HepG2 (cell line): ENCODE measurements at regions not wholly inside any gene's neighbourhood (a gene's known extent, or its start where the extent isn't known, plus 50 kb on each side); places are given as distances from the start of the nearest gene placed in this dataset.

ENCODE experiments used
- GATA4 ChIP-seq: sonication (generic); IDR thresholded peaks from 2 replicates; pipeline ENCODE4 v1.6.1; 2016; ENCODE audit warnings: antibody characterized with exemption, low read depth, borderline replicate concordance
- HHEX ChIP-seq: IDR thresholded peaks from 2 replicates; pipeline ENCODE4 v1.6.1; 2016; ENCODE audit warnings: control low read depth
- HNRNPL ChIP-seq: fragments of 200-400 bp; formaldehyde crosslinking; IDR thresholded peaks from 2 replicates; pipeline ENCODE4 v1.6.1; 2017; ENCODE audit warnings: mild to moderate bottlenecking, low read depth, low read length
- HNRNPUL1 ChIP-seq: fragments of 200-400 bp; formaldehyde crosslinking; IDR thresholded peaks from 2 replicates; pipeline ENCODE4 v1.6.1; 2017; ENCODE audit warnings: low read depth, mild to moderate bottlenecking, low read length, moderate library complexity
- KLF11 ChIP-seq: IDR thresholded peaks from 2 replicates; pipeline ENCODE4 v1.6.1; 2016; ENCODE audit warnings: missing compliant biosample characterization
- MLXIP ChIP-seq: sonication (generic); formaldehyde crosslinking; IDR thresholded peaks from 2 replicates; pipeline ENCODE4 v1.9.0; 2021; ENCODE audit warnings: missing genetic modification reagents, borderline replicate concordance
- MTA1 ChIP-seq: sonication (generic); formaldehyde crosslinking; IDR thresholded peaks from 2 replicates; pipeline ENCODE4 v1.4.0; 2020; ENCODE audit warnings: missing genetic modification reagents, mild to moderate bottlenecking, borderline replicate concordance
- MZF1 ChIP-seq: sonication (generic); formaldehyde crosslinking; IDR thresholded peaks from 2 replicates; pipeline ENCODE4 v1.8.1; 2023; ENCODE audit warnings: mild to moderate bottlenecking, missing genetic modification reagents, borderline replicate concordance
- PAWR ChIP-seq: sonication (generic); formaldehyde crosslinking; IDR thresholded peaks from 2 replicates; pipeline ENCODE4 v1.4.0; 2020; ENCODE audit warnings: missing genetic modification reagents, mild to moderate bottlenecking, borderline replicate concordance
- REL ChIP-seq: sonication (generic); formaldehyde crosslinking; conservative IDR thresholded peaks from 2 replicates; pipeline ENCODE4 v1.8.0; 2022; ENCODE audit warnings: mild to moderate bottlenecking, missing genetic modification reagents, moderate library complexity
- RFX3 ChIP-seq: IDR thresholded peaks from 2 replicates; pipeline ENCODE4 v1.6.1; 2016; ENCODE audit warnings: missing biosample characterization, missing genetic modification reagents
- SMAD1 ChIP-seq: sonication (generic); formaldehyde crosslinking; IDR thresholded peaks from 2 replicates; pipeline ENCODE4 v1.4.0; 2020; ENCODE audit warnings: missing genetic modification reagents, low read depth, mild to moderate bottlenecking, borderline replicate concordance
- SOX6 ChIP-seq, 2 experiments: fragments of 450-650 bp in 1 of 2; sonication (generic) in 1 of 2; formaldehyde crosslinking in 1 of 2; IDR thresholded peaks; 2 replicates each; pipeline versions ENCODE4 v1.4.0 to v1.6.1; 2017 to 2020; ENCODE audit warnings: antibody characterized with exemption in 1 of 2, mild to moderate bottlenecking in 1 of 2, missing genetic modification reagents in 1 of 2
- ZBTB3 ChIP-seq: sonication (generic); formaldehyde crosslinking; IDR thresholded peaks from 2 replicates; pipeline ENCODE4 v1.4.0; 2020; ENCODE audit warnings: low read depth, mild to moderate bottlenecking, moderate library complexity, missing genetic modification reagents, borderline replicate concordance
- ZMAT3 ChIP-seq: sonication (generic); formaldehyde crosslinking; conservative IDR thresholded peaks from 2 replicates; pipeline ENCODE4 v1.7.0; 2021; ENCODE audit warnings: missing genetic modification reagents
- ZNF367 ChIP-seq: sonication (generic); formaldehyde crosslinking; IDR thresholded peaks from 2 replicates; pipeline ENCODE4 v1.4.0; 2020; ENCODE audit warnings: missing genetic modification reagents, borderline replicate concordance
- ZNF543 ChIP-seq: sonication (generic); formaldehyde crosslinking; IDR thresholded peaks from 2 replicates; pipeline ENCODE4 v1.4.0; 2020; ENCODE audit warnings: mild to moderate bottlenecking, missing genetic modification reagents
- ZNF674 ChIP-seq: sonication (generic); formaldehyde crosslinking; IDR thresholded peaks from 2 replicates; pipeline ENCODE4 v1.5.0; 2020; ENCODE audit warnings: low read depth, mild to moderate bottlenecking, missing genetic modification reagents
- ZNF839 ChIP-seq: sonication (generic); formaldehyde crosslinking; IDR thresholded peaks from 2 replicates; pipeline ENCODE4 v1.4.0; 2020; ENCODE audit warnings: missing genetic modification reagents, mild to moderate bottlenecking, borderline replicate concordance
- ZNF841 ChIP-seq: sonication (generic); formaldehyde crosslinking; IDR thresholded peaks from 2 replicates; pipeline ENCODE4 v1.8.1; 2023; ENCODE audit warnings: missing genetic modification reagents, borderline replicate concordance
- ZSCAN12 ChIP-seq: sonication (generic); formaldehyde crosslinking; IDR thresholded peaks from 2 replicates; pipeline ENCODE4 v1.9.0; 2021; ENCODE audit warnings: mild to moderate bottlenecking, missing genetic modification reagents
- TF ChIP-seq, protein P1 (sequence below): sonication (generic); formaldehyde crosslinking; IDR thresholded peaks from 2 replicates; pipeline ENCODE4 v1.4.0; 2020; ENCODE audit warnings: missing genetic modification reagents
- TF ChIP-seq, protein P2 (sequence below): sonication (generic); formaldehyde crosslinking; IDR thresholded peaks from 2 replicates; pipeline ENCODE4 v1.5.0; 2020; ENCODE audit warnings: mild to moderate bottlenecking, missing genetic modification reagents, moderate library complexity
- TF ChIP-seq, protein P3 (sequence below): sonication (generic); formaldehyde crosslinking; IDR thresholded peaks from 2 replicates; pipeline ENCODE4 v1.4.0; 2020; ENCODE audit warnings: missing genetic modification reagents

DNA sequence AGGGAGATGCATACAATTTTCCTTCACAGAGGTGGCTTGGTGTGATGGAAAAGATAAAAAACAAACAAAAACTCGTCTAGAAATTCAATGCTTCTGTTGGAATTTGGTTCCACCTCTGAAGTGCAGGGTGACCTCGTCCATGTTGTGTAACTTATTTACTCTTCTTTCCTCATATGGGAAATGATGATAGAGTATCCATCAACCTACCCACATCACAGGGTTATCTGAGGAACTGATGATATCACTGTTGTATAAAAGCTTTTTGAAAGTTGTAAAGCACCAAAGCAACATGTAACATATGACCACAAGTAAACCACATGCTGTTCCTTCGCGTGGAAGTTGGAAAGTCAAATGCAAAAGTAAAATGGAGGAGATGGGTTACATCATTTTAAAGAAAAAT, 212.0 kb upstream of the SGK1 start (continued):
- TF ChIP-seq GATA4 (peak; percentile 84; the same call in 1 of the 2 replicates), ZNF841 (CRISPR knock-in tag) (no peak), MZF1 (no peak), SOX6 (IDR thresholded peaks at IDR 0.05) (no peak), SOX6 (CRISPR knock-in tag; IDR thresholded peaks at IDR 0.05) (peak; percentile 87), HNRNPL (no peak), ZMAT3 (CRISPR knock-in tag) (no peak), MTA1 (CRISPR knock-in tag) (no peak), SMAD1 (CRISPR knock-in tag) (no peak), ZNF674 (CRISPR knock-in tag) (no peak), PAWR (CRISPR knock-in tag) (no peak), ZBTB3 (no peak), ZNF543 (no peak), ZNF839 (CRISPR knock-in tag) (no peak), HNRNPUL1 (no peak), HHEX (CRISPR knock-in tag) (peak; percentile 73; the same call in 1 of the 2 replicates), ZNF367 (CRISPR knock-in tag) (no peak), MLXIP (no peak), REL (CRISPR knock-in tag) (no peak), ZSCAN12 (no peak), KLF11 (CRISPR knock-in tag) (no peak), RFX3 (CRISPR knock-in tag) (no peak)
- TF ChIP-seq, protein P1, sequence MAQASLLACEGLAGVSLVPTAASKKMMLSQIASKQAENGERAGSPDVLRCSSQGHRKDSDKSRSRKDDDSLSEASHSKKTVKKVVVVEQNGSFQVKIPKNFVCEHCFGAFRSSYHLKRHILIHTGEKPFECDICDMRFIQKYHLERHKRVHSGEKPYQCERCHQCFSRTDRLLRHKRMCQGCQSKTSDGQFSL: no peak
- TF ChIP-seq, protein P2, sequence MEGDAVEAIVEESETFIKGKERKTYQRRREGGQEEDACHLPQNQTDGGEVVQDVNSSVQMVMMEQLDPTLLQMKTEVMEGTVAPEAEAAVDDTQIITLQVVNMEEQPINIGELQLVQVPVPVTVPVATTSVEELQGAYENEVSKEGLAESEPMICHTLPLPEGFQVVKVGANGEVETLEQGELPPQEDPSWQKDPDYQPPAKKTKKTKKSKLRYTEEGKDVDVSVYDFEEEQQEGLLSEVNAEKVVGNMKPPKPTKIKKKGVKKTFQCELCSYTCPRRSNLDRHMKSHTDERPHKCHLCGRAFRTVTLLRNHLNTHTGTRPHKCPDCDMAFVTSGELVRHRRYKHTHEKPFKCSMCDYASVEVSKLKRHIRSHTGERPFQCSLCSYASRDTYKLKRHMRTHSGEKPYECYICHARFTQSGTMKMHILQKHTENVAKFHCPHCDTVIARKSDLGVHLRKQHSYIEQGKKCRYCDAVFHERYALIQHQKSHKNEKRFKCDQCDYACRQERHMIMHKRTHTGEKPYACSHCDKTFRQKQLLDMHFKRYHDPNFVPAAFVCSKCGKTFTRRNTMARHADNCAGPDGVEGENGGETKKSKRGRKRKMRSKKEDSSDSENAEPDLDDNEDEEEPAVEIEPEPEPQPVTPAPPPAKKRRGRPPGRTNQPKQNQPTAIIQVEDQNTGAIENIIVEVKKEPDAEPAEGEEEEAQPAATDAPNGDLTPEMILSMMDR (CRISPR knock-in tag): no peak
- TF ChIP-seq, protein P3, sequence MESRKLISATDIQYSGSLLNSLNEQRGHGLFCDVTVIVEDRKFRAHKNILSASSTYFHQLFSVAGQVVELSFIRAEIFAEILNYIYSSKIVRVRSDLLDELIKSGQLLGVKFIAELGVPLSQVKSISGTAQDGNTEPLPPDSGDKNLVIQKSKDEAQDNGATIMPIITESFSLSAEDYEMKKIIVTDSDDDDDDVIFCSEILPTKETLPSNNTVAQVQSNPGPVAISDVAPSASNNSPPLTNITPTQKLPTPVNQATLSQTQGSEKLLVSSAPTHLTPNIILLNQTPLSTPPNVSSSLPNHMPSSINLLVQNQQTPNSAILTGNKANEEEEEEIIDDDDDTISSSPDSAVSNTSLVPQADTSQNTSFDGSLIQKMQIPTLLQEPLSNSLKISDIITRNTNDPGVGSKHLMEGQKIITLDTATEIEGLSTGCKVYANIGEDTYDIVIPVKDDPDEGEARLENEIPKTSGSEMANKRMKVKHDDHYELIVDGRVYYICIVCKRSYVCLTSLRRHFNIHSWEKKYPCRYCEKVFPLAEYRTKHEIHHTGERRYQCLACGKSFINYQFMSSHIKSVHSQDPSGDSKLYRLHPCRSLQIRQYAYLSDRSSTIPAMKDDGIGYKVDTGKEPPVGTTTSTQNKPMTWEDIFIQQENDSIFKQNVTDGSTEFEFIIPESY (CRISPR knock-in tag): no peak
